ENCODE measurements at regions not wholly inside any gene's neighbourhood (a gene's known extent, or its start where the extent isn't known, plus 50 kb on each side); places are given as distances from the start of the nearest gene placed in this dataset.
"Not testable (repeated sequence)": the region's sequence is repeated elsewhere in the genome, so short reads cannot be mapped to it uniquely, and the experiment has no call there.

DNA sequence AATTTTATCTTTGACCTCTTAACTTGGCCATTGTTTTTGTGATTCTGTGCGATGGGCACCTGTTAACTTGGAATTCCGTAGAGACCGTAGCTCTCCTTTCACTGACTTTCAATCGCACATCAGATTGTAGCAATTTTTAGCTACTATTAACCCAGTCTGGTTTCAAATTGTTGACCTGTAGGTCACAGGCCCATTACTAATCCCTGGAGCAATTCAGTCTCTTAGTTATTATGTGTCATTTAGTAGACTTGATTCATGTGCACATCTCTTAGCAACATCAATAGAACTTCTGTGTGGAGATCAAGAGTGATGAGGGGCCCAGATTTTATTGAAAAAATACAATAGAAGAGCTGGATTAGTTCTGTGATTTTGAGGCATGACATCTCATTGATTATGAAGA, 549.6 kb upstream of the SLC10A2 start:
- Histone ChIP-seq H3K4me2 (ENCODE audit: unreplicated experiment) (no peak overlapping the region), H2AFZ (no peak overlapping the region), H3K36me3 (ENCODE audit: low read depth) (no peaks in the 10 kb centered on the region), H3K4me3 (no peak overlapping the region), H3F3A (ENCODE audit: insufficient read depth) (no peaks in the 10 kb centered on the region), H3K9me3 (ENCODE audit: low read depth) (peaks cover 4% of the 10 kb centered on the region), H4K20me1 (ENCODE audit: insufficient read depth) (no peaks in the 10 kb centered on the region), H3K4me1 (ENCODE audit: insufficient read depth) (no peaks in the 10 kb centered on the region), H3K79me2 (ENCODE audit: insufficient read depth) (no peaks in the 10 kb centered on the region), H3K27me3 (replicated peaks; ENCODE audit: insufficient read depth) (no peaks in the 10 kb centered on the region), H3K9me2 (ENCODE audit: insufficient read depth) (no peaks in the 10 kb centered on the region), H3K9ac (no peak overlapping the region), H3K27ac (no peak overlapping the region)
- 39 to 47% methylated on average over 4 of the region's 4 CpGs for WGBS, 2 experiments (ENCODE audit: low coverage in 1 of 2, low lambda C conversion rate in 2 of 2, missing lambda C conversion rate in 2 of 2)
- no peak for DNase-seq
- TF ChIP-seq EZH2 (IDR thresholded peaks at IDR 0.05; ENCODE audit: insufficient read depth, poor library complexity, severe bottlenecking): no peak
- in situ Hi-C loops (cut with MboI): no loop called here

DNA sequence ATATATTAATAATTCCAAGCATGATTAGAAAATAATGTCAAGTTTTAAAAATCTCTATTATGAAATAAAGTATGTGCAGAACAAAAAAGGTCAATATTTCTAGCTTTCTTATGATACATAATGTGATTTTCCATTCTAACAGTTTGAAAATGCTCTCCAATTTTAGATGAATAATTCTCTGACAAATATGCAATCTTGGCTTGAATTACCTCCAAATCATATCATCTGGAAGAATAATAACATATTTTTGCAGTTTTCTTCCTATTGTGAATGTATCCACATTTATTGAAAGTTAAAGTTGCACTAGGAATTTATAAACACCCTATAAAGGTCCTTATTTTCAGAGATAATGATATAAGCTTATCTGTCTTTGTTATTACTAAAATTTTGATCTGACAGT, 548.5 kb upstream of the SLC10A2 start:
- no peaks in the 10 kb centered on the region for H3F3A ChIP-seq (ENCODE audit: insufficient read depth)
- H3K9me2 ChIP-seq (ENCODE audit: insufficient read depth): no peaks in the 10 kb centered on the region
- no peak overlapping the region for H3K9ac ChIP-seq
- H4K20me1 ChIP-seq (ENCODE audit: insufficient read depth): no peaks in the 10 kb centered on the region
- TF ChIP-seq EZH2phosphoT487 (IDR thresholded peaks at IDR 0.05; ENCODE audit: insufficient read depth, low read depth): no peak
- no peak for TF ChIP-seq EZH2 (IDR thresholded peaks at IDR 0.05; ENCODE audit: insufficient read depth, poor library complexity, severe bottlenecking)
- H2AFZ ChIP-seq: no peak overlapping the region
- H3K4me3 ChIP-seq: no peak overlapping the region
- H3K9me3 ChIP-seq (ENCODE audit: low read depth): peaks cover 4% of the 10 kb centered on the region
- H3K4me1 ChIP-seq (ENCODE audit: insufficient read depth): no peaks in the 10 kb centered on the region
- no peak for DNase-seq
- H3K27me3 ChIP-seq (replicated peaks; ENCODE audit: insufficient read depth): no peaks in the 10 kb centered on the region
- H3K27ac ChIP-seq: no peak overlapping the region
- in situ Hi-C loops (cut with MboI): no loop called here
- no peak overlapping the region for H3K4me2 ChIP-seq (ENCODE audit: unreplicated experiment)
- no peaks in the 10 kb centered on the region for H3K79me2 ChIP-seq (ENCODE audit: insufficient read depth)
- H3K36me3 ChIP-seq (ENCODE audit: low read depth): no peaks in the 10 kb centered on the region

DNA sequence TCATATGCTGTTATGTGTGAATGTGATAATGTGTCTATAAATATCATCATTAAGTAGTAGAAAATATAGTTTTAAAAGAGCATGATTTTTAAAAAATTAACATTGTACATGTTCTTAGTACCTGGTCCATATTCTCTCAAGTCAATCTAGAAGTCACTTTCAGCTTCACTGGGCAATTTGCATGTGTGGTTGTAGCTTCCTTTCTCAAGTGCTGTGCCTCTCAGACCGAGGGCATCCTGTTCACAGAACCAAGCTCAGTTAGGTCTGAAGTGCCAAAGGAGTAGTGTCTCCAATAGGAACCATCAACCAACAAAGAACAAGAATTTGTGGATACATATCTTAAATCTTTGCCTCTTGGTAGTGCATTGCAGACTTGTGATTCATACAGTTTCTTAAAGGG, 541.8 kb upstream of the SLC10A2 start:
- H3K79me2 ChIP-seq (ENCODE audit: insufficient read depth): no peaks in the 10 kb centered on the region
- in situ Hi-C loops (cut with MboI): no loop called here
- WGBS, 2 experiments (ENCODE audit: low coverage in 1 of 2, low lambda C conversion rate in 2 of 2, missing lambda C conversion rate in 2 of 2): 3 to 18% methylated on average over 1 of the region's 1 CpG
- DNase-seq: no peak
- no peak overlapping the region for H2AFZ ChIP-seq
- no peaks in the 10 kb centered on the region for H4K20me1 ChIP-seq (ENCODE audit: insufficient read depth)
- H3K9me3 ChIP-seq (ENCODE audit: low read depth): no peaks in the 10 kb centered on the region
- H3K9me2 ChIP-seq (ENCODE audit: insufficient read depth): no peaks in the 10 kb centered on the region
- no peak for TF ChIP-seq EZH2phosphoT487 (IDR thresholded peaks at IDR 0.05; ENCODE audit: insufficient read depth, low read depth)
- no peak for TF ChIP-seq EZH2 (IDR thresholded peaks at IDR 0.05; ENCODE audit: insufficient read depth, poor library complexity, severe bottlenecking)
- H3K4me1 ChIP-seq (ENCODE audit: insufficient read depth): no peaks in the 10 kb centered on the region
- no peaks in the 10 kb centered on the region for H3K36me3 ChIP-seq (ENCODE audit: low read depth)
- H3K27ac ChIP-seq: no peak overlapping the region
- H3F3A ChIP-seq (ENCODE audit: insufficient read depth): no peaks in the 10 kb centered on the region
- H3K9ac ChIP-seq: no peak overlapping the region
- no peaks in the 10 kb centered on the region for H3K27me3 ChIP-seq (replicated peaks; ENCODE audit: insufficient read depth)
- H3K4me3 ChIP-seq: no peak overlapping the region
- H3K4me2 ChIP-seq (ENCODE audit: unreplicated experiment): no peak overlapping the region

DNA sequence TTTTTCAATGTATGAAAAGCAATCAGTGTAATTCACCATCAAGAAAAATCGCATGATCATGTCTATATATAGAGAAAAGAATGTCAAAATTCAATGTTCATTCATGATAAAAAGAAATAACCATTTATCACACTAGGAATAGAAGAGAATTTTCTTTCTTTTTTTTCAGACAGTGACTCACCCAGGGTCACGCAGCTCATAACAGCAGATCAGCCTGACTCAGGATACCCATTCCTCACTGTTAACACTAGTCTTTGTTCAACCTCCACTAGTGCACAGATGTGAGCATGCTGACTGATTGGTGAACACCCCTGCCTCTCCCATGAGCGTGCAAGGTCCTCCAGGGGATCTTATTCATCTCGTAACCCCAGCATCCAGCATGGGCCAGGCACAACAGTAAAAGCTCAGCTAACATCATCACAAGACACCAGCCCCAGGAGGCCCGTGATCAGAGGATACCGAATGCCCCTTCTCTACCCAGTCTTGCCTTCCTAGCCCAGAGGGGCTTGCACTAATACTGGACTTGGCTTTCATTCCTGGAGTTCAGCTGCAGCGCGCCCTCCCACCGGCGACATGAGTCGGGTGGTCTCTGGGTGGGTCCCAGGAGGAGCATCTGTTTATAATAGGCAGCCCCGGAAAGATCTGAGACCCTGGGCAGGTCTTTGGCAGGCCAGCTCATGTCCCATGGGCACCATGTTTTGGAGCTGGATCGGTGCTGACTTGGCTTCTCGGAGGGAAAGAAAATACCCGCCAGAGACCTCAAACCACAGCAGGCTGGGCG, 539.5 kb upstream of the SLC10A2 start:
- no peaks in the 10 kb centered on the region for H3K9me2 ChIP-seq (ENCODE audit: insufficient read depth)
- in situ Hi-C loops (cut with MboI): no loop called here
- no peaks in the 10 kb centered on the region for H3K79me2 ChIP-seq (ENCODE audit: insufficient read depth)
- H3K9ac ChIP-seq: no peak overlapping the region
- H3K27me3 ChIP-seq (replicated peaks; ENCODE audit: insufficient read depth): no peaks in the 10 kb centered on the region
- H3F3A ChIP-seq (ENCODE audit: insufficient read depth): no peaks in the 10 kb centered on the region
- DNase-seq: no peak
- WGBS, 2 experiments (ENCODE audit: low coverage in 1 of 2, low lambda C conversion rate in 2 of 2, missing lambda C conversion rate in 2 of 2): 52 to 61% methylated on average over 16 of the region's 16 CpGs
- H3K9me3 ChIP-seq (ENCODE audit: low read depth): no peaks in the 10 kb centered on the region
- H3K4me1 ChIP-seq (ENCODE audit: insufficient read depth): no peaks in the 10 kb centered on the region
- H3K27ac ChIP-seq: no peak overlapping the region
- no peaks in the 10 kb centered on the region for H3K36me3 ChIP-seq (ENCODE audit: low read depth)
- no peak overlapping the region for H2AFZ ChIP-seq
- H3K4me3 ChIP-seq: no peak overlapping the region
- no peaks in the 10 kb centered on the region for H4K20me1 ChIP-seq (ENCODE audit: insufficient read depth)
- TF ChIP-seq EZH2phosphoT487 (IDR thresholded peaks at IDR 0.05; ENCODE audit: insufficient read depth, low read depth): no peak
- no peak for TF ChIP-seq EZH2 (IDR thresholded peaks at IDR 0.05; ENCODE audit: insufficient read depth, poor library complexity, severe bottlenecking)
- H3K4me2 ChIP-seq (ENCODE audit: unreplicated experiment): no peak overlapping the region

DNA sequence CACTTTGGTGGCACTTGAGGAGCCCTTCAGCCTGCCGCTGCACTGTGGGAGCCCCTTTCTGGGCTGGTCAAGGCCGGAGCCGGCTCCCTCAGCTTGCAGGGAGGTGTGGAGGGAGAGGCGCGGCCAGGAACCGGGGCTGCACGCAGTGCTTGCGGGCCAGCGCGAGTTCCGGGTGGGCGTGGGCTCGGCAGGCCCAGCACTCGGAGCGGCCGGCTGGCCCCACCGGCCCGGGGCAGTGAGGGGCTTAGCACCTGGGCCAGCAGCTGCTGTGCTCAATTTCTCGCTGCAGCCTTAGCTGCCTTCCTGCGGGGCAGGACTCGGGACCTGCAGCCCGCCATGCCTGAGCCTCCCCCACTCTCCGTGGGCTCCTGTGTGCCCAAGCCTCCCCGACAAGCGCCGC, 533.7 kb upstream of the SLC10A2 start:
- H3F3A ChIP-seq (ENCODE audit: insufficient read depth); H2AFZ ChIP-seq; H3K9me3 ChIP-seq (ENCODE audit: low read depth); H3K4me1 ChIP-seq (ENCODE audit: insufficient read depth); H4K20me1 ChIP-seq (ENCODE audit: insufficient read depth); DNase-seq; H3K36me3 ChIP-seq (ENCODE audit: low read depth); H3K4me3 ChIP-seq; H3K27me3 ChIP-seq (replicated peaks; ENCODE audit: insufficient read depth); in situ Hi-C loops (cut with MboI); H3K9me2 ChIP-seq (ENCODE audit: insufficient read depth); H3K27ac ChIP-seq; H3K79me2 ChIP-seq (ENCODE audit: insufficient read depth); H3K9ac ChIP-seq; H3K4me2 ChIP-seq (ENCODE audit: unreplicated experiment): not testable (repeated sequence)
- 69 to 73% methylated on average over 11 to 26 of the region's 26 CpGs for WGBS, 2 experiments (ENCODE audit: low coverage in 1 of 2, low lambda C conversion rate in 2 of 2, missing lambda C conversion rate in 2 of 2)
